ENCODE measurements at regions not wholly inside any gene's neighbourhood (a gene's known extent, or its start where the extent isn't known, plus 50 kb on each side); places are given as distances from the start of the nearest gene placed in this dataset.

DNA sequence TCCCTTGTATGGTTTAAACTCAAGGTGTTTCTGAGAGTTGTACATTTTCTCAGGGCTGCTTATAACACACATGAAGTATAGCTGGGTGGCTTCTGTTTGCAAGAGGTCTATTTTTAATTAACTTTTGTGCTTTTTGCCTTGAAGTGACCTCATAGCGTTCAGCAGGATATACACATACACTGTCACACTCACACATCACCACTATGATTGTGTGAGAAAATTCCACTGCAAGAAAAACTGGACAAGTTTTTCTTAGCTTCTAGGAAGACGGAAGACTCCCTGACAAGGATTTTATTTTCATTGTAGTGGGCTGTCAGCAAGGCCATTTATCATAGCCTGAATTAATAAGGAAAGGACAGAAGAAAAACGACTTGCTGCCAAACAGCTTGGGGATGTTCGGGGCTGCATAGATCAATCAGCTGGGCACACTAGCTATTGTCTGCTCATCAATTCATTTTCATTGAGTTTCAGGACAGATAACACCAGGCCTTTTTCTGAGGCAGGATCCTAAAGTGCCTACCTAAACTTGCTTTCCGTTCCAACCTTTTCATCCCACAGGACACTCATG is 192.8 kb upstream of the CRBN start:
- Mint-ChIP-seq H3K9me3 (ENCODE audit: unreplicated experiment) (peaks cover 9% of the 10 kb centered on the region), H3K36me3 (ENCODE audit: low read depth, unreplicated experiment) (no peaks in the 10 kb centered on the region), H3K4me1 (ENCODE audit: low read depth, unreplicated experiment) (no peaks in the 10 kb centered on the region), H3K27ac (ENCODE audit: unreplicated experiment) (no peak overlapping the region), H3K4me3 (ENCODE audit: unreplicated experiment) (no peak overlapping the region), H3K27me3 (ENCODE audit: low read depth, unreplicated experiment) (no peaks in the 10 kb centered on the region)
- no peaks in the 10 kb centered on the region for H3K4me1 ChIP-seq (ENCODE audit: insufficient read depth, low read length)
- no peak overlapping the region for H3K4me2 ChIP-seq (ENCODE audit: low read length)
- no peaks in the 10 kb centered on the region for H3K79me2 ChIP-seq (ENCODE audit: insufficient read depth, low read length)
- H2AFZ ChIP-seq (ENCODE audit: low read depth, low read length): no peak overlapping the region
- no peaks in the 10 kb centered on the region for H3K36me3 ChIP-seq (ENCODE audit: insufficient read depth, low read length)
- H3K27me3 ChIP-seq (ENCODE audit: insufficient read depth, low read length): no peaks in the 10 kb centered on the region
- no peak for FAIRE-seq
- peaks cover 2% of the 10 kb centered on the region for H3K9me3 ChIP-seq (ENCODE audit: insufficient read depth, low read depth, low read length)
- no peak overlapping the region for H3K9ac ChIP-seq (ENCODE audit: low read length)
- no peak for DNase-seq (ENCODE audit: low read depth)
- H3K4me3 ChIP-seq (ENCODE audit: insufficient read depth, low read depth, low read length): no peak overlapping the region
- no peak overlapping the region for H3K27ac ChIP-seq (ENCODE audit: low read depth, low read length)
- TF ChIP-seq, protein P1, sequence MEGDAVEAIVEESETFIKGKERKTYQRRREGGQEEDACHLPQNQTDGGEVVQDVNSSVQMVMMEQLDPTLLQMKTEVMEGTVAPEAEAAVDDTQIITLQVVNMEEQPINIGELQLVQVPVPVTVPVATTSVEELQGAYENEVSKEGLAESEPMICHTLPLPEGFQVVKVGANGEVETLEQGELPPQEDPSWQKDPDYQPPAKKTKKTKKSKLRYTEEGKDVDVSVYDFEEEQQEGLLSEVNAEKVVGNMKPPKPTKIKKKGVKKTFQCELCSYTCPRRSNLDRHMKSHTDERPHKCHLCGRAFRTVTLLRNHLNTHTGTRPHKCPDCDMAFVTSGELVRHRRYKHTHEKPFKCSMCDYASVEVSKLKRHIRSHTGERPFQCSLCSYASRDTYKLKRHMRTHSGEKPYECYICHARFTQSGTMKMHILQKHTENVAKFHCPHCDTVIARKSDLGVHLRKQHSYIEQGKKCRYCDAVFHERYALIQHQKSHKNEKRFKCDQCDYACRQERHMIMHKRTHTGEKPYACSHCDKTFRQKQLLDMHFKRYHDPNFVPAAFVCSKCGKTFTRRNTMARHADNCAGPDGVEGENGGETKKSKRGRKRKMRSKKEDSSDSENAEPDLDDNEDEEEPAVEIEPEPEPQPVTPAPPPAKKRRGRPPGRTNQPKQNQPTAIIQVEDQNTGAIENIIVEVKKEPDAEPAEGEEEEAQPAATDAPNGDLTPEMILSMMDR (IDR thresholded peaks at IDR 0.05; ENCODE audit: insufficient read depth, low read depth, low read length): no peak
- H4K20me1 ChIP-seq (ENCODE audit: insufficient read depth, low read length): no peaks in the 10 kb centered on the region

DNA sequence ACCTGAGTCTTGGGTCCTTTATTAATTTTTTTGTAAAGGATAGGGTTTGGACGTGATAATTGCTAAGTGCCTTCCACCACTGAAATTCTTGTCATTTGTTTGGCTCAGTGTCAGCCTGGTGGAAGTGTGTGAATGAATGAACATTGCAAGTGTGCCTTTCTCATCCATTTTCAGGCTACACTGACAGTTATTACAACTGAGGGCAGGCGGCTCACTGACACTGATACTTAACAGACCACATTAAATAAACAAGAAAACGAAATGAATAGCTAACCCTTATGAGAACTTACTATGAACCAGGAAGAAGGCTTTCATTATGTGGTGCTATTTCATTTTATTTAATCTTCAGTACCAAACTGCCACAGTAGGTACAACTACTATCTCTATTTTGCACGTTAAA is 188.8 kb upstream of the CRBN start:
- no peaks in the 10 kb centered on the region for H3K27me3 ChIP-seq (ENCODE audit: insufficient read depth, low read length)
- H3K4me3 ChIP-seq (ENCODE audit: insufficient read depth, low read depth, low read length): no peak overlapping the region
- H3K27ac Mint-ChIP-seq (ENCODE audit: unreplicated experiment): no peak overlapping the region
- no peak overlapping the region for H3K9ac ChIP-seq (ENCODE audit: low read length)
- H3K4me2 ChIP-seq (ENCODE audit: low read length): no peak overlapping the region
- H3K27ac ChIP-seq (ENCODE audit: low read depth, low read length): no peak overlapping the region
- H3K4me3 Mint-ChIP-seq (ENCODE audit: unreplicated experiment): no peak overlapping the region
- no peak overlapping the region for H2AFZ ChIP-seq (ENCODE audit: low read depth, low read length)
- H3K27me3 Mint-ChIP-seq (ENCODE audit: low read depth, unreplicated experiment): no peaks in the 10 kb centered on the region
- peaks cover 1% of the 10 kb centered on the region for H3K9me3 ChIP-seq (ENCODE audit: insufficient read depth, low read depth, low read length)
- H3K4me1 Mint-ChIP-seq (ENCODE audit: low read depth, unreplicated experiment): no peaks in the 10 kb centered on the region
- DNase-seq (ENCODE audit: low read depth) (no peak), FAIRE-seq (no peak)
- no peaks in the 10 kb centered on the region for H4K20me1 ChIP-seq (ENCODE audit: insufficient read depth, low read length)
- TF ChIP-seq, protein P1 (IDR thresholded peaks at IDR 0.05; ENCODE audit: insufficient read depth, low read depth, low read length): no peak
- no peak for TF ChIP-seq EZH2 (IDR thresholded peaks at IDR 0.05; ENCODE audit: insufficient read depth, low read length)
- peaks cover 9% of the 10 kb centered on the region for H3K9me3 Mint-ChIP-seq (ENCODE audit: unreplicated experiment)
- H3K36me3 ChIP-seq (ENCODE audit: insufficient read depth, low read length): no peaks in the 10 kb centered on the region
- H3K4me1 ChIP-seq (ENCODE audit: insufficient read depth, low read length): no peaks in the 10 kb centered on the region
- H3K79me2 ChIP-seq (ENCODE audit: insufficient read depth, low read length): no peaks in the 10 kb centered on the region
- no peaks in the 10 kb centered on the region for H3K36me3 Mint-ChIP-seq (ENCODE audit: low read depth, unreplicated experiment)

DNA sequence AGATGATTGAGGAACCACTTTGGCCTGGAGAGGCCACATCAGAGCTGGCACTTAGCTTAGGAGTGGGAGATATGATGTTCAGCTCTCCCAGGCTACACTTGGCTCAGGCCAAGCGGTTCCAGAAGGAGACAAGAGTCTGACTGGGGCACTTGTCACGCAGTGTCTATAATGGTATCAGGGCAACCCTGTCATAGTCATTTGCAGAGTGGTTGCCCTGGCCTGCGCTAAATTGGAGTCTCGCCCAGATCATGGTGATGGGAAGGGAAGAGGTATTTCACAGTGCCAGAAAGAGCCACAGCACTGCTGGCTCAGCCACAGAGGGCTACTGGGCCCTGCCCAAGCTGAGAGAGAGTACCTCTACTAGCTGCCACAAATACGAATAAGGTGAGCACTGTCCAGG is 186.9 kb upstream of the CRBN start:
- Histone ChIP-seq H3K9me3 (ENCODE audit: insufficient read depth, low read depth, low read length) (no peaks in the 10 kb centered on the region), H3K9ac (ENCODE audit: low read length) (no peak overlapping the region), H3K4me2 (ENCODE audit: low read length) (no peak overlapping the region), H3K36me3 (ENCODE audit: insufficient read depth, low read length) (no peaks in the 10 kb centered on the region), H3K79me2 (ENCODE audit: insufficient read depth, low read length) (no peaks in the 10 kb centered on the region), H2AFZ (ENCODE audit: low read depth, low read length) (no peak overlapping the region), H3K27me3 (ENCODE audit: insufficient read depth, low read length) (no peaks in the 10 kb centered on the region), H3K27ac (ENCODE audit: low read depth, low read length) (no peak overlapping the region), H4K20me1 (ENCODE audit: insufficient read depth, low read length) (no peaks in the 10 kb centered on the region), H3K4me3 (ENCODE audit: insufficient read depth, low read depth, low read length) (no peak overlapping the region), H3K4me1 (ENCODE audit: insufficient read depth, low read length) (no peaks in the 10 kb centered on the region)
- H3K36me3 Mint-ChIP-seq (ENCODE audit: low read depth, unreplicated experiment): no peaks in the 10 kb centered on the region
- H3K4me3 Mint-ChIP-seq (ENCODE audit: unreplicated experiment): no peak overlapping the region
- H3K27ac Mint-ChIP-seq (ENCODE audit: unreplicated experiment): no peak overlapping the region
- H3K27me3 Mint-ChIP-seq (ENCODE audit: low read depth, unreplicated experiment): no peaks in the 10 kb centered on the region
- FAIRE-seq (no peak), DNase-seq (ENCODE audit: low read depth) (no peak)
- no peaks in the 10 kb centered on the region for H3K4me1 Mint-ChIP-seq (ENCODE audit: low read depth, unreplicated experiment)
- TF ChIP-seq EZH2 (IDR thresholded peaks at IDR 0.05; ENCODE audit: insufficient read depth, low read length): no peak
- TF ChIP-seq, protein P1 (IDR thresholded peaks at IDR 0.05; ENCODE audit: insufficient read depth, low read depth, low read length): no peak
- H3K9me3 Mint-ChIP-seq (ENCODE audit: unreplicated experiment): no peaks in the 10 kb centered on the region
